ENCODE measurements at regions not wholly inside any gene's neighbourhood (a gene's known extent, or its start where the extent isn't known, plus 50 kb on each side); places are given as distances from the start of the nearest gene placed in this dataset.

DNA sequence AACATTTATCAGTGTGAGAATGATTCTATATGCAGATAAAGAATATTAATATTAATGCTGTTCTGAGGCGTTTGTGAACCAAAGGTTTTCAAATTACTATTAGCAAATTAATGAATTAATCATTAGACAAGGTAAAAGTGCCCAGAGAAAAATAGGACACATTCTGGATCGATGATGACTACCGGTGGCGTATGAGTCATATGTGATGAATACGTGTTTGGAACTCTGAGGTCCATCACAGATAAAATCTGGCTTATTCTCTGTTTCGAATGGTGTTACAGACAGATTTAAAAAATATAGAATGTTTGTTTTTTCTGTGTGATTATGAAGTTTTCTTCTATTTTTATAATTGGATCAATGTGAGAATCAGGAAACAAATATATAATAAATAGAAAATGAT is 79.2 kb upstream of the RTL1 start:
- H3K9me3 Mint-ChIP-seq: no peaks in the 10 kb centered on the region
- no peak overlapping the region for H3K27ac Mint-ChIP-seq
- Histone ChIP-seq H3K27ac (ENCODE audit: low read depth) (no peak overlapping the region), H3K27me3 (ENCODE audit: insufficient read depth) (no peaks in the 10 kb centered on the region), H2AFZ (no peak overlapping the region), H3K4me2 (no peak overlapping the region), H3K9me2 (ENCODE audit: insufficient read depth) (no peaks in the 10 kb centered on the region), H3K4me1 (ENCODE audit: insufficient read depth) (no peaks in the 10 kb centered on the region), H3K36me3 (ENCODE audit: insufficient read depth) (no peaks in the 10 kb centered on the region), H3K4me3 (no peak overlapping the region), H3F3A (replicated peaks; ENCODE audit: low read depth) (no peaks in the 10 kb centered on the region), H3K79me2 (replicated peaks; ENCODE audit: insufficient read depth) (no peaks in the 10 kb centered on the region), H4K20me1 (replicated peaks; ENCODE audit: insufficient read depth) (no peaks in the 10 kb centered on the region; the same call in 1 of the 2 replicates)
- H3K4me1 Mint-ChIP-seq: no peaks in the 10 kb centered on the region
- no peaks in the 10 kb centered on the region for H3K36me3 Mint-ChIP-seq (ENCODE audit: low read depth)
- no peak for DNase-seq (ENCODE audit: low spot score)
- TF ChIP-seq CREB1 (CRISPR knock-in tag; IDR thresholded peaks at IDR 0.05; ENCODE audit: low read depth) (no peak), EZH2 (IDR thresholded peaks at IDR 0.05; ENCODE audit: low read depth, unreplicated experiment) (no peak), NANOG (IDR thresholded peaks at IDR 0.05; ENCODE audit: borderline replicate concordance) (no peak), EZH2phosphoT487 (IDR thresholded peaks at IDR 0.05; ENCODE audit: unreplicated experiment) (no peak), POLR2AphosphoS5 (IDR thresholded peaks at IDR 0.05; ENCODE audit: low read depth) (no peak), JUNB (IDR thresholded peaks at IDR 0.05; ENCODE audit: unreplicated experiment) (no peak), ZNF114 (CRISPR knock-in tag; IDR thresholded peaks at IDR 0.05) (no peak), ZNF331 (CRISPR knock-in tag; IDR thresholded peaks at IDR 0.05; ENCODE audit: low read depth) (no peak), STAT1 (IDR thresholded peaks at IDR 0.05; ENCODE audit: unreplicated experiment) (no peak)
- TF ChIP-seq, protein P1, sequence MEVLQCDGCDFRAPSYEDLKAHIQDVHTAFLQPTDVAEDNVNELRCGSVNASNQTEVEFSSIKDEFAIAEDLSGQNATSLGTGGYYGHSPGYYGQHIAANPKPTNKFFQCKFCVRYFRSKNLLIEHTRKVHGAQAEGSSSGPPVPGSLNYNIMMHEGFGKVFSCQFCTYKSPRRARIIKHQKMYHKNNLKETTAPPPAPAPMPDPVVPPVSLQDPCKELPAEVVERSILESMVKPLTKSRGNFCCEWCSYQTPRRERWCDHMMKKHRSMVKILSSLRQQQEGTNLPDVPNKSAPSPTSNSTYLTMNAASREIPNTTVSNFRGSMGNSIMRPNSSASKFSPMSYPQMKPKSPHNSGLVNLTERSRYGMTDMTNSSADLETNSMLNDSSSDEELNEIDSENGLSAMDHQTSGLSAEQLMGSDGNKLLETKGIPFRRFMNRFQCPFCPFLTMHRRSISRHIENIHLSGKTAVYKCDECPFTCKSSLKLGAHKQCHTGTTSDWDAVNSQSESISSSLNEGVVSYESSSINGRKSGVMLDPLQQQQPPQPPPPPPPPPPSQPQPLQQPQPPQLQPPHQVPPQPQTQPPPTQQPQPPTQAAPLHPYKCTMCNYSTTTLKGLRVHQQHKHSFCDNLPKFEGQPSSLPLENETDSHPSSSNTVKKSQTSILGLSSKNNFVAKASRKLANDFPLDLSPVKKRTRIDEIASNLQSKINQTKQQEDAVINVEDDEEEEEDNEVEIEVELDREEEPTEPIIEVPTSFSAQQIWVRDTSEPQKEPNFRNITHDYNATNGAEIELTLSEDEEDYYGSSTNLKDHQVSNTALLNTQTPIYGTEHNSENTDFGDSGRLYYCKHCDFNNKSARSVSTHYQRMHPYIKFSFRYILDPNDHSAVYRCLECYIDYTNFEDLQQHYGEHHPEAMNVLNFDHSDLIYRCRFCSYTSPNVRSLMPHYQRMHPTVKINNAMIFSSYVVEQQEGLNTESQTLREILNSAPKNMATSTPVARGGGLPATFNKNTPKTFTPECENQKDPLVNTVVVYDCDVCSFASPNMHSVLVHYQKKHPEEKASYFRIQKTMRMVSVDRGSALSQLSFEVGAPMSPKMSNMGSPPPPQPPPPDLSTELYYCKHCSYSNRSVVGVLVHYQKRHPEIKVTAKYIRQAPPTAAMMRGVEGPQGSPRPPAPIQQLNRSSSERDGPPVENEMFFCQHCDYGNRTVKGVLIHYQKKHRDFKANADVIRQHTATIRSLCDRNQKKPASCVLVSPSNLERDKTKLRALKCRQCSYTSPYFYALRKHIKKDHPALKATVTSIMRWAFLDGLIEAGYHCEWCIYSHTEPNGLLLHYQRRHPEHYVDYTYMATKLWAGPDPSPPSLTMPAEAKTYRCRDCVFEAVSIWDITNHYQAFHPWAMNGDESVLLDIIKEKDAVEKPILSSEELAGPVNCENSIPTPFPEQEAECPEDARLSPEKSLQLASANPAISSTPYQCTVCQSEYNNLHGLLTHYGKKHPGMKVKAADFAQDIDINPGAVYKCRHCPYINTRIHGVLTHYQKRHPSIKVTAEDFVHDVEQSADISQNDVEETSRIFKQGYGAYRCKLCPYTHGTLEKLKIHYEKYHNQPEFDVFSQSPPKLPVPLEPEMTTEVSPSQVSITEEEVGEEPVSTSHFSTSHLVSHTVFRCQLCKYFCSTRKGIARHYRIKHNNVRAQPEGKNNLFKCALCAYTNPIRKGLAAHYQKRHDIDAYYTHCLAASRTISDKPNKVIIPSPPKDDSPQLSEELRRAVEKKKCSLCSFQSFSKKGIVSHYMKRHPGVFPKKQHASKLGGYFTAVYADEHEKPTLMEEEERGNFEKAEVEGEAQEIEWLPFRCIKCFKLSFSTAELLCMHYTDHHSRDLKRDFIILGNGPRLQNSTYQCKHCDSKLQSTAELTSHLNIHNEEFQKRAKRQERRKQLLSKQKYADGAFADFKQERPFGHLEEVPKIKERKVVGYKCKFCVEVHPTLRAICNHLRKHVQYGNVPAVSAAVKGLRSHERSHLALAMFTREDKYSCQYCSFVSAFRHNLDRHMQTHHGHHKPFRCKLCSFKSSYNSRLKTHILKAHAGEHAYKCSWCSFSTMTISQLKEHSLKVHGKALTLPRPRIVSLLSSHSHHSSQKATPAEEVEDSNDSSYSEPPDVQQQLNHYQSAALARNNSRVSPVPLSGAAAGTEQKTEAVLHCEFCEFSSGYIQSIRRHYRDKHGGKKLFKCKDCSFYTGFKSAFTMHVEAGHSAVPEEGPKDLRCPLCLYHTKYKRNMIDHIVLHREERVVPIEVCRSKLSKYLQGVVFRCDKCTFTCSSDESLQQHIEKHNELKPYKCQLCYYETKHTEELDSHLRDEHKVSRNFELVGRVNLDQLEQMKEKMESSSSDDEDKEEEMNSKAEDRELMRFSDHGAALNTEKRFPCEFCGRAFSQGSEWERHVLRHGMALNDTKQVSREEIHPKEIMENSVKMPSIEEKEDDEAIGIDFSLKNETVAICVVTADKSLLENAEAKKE (CRISPR knock-in tag; IDR thresholded peaks at IDR 0.05): no peak
- TF ChIP-seq, protein P2, sequence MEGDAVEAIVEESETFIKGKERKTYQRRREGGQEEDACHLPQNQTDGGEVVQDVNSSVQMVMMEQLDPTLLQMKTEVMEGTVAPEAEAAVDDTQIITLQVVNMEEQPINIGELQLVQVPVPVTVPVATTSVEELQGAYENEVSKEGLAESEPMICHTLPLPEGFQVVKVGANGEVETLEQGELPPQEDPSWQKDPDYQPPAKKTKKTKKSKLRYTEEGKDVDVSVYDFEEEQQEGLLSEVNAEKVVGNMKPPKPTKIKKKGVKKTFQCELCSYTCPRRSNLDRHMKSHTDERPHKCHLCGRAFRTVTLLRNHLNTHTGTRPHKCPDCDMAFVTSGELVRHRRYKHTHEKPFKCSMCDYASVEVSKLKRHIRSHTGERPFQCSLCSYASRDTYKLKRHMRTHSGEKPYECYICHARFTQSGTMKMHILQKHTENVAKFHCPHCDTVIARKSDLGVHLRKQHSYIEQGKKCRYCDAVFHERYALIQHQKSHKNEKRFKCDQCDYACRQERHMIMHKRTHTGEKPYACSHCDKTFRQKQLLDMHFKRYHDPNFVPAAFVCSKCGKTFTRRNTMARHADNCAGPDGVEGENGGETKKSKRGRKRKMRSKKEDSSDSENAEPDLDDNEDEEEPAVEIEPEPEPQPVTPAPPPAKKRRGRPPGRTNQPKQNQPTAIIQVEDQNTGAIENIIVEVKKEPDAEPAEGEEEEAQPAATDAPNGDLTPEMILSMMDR (conservative IDR thresholded peaks at IDR 0.05; ENCODE audit: low read depth in 2 of 2): no peak
- H3K4me3 Mint-ChIP-seq: no peak overlapping the region
- no peaks in the 10 kb centered on the region for H3K27me3 Mint-ChIP-seq (ENCODE audit: insufficient read depth, low read depth, poor library complexity)
- ATAC-seq: no peak
